ENCODE measurements at regions not wholly inside any gene's neighbourhood (a gene's known extent, or its start where the extent isn't known, plus 50 kb on each side); places are given as distances from the start of the nearest gene placed in this dataset.

DNA sequence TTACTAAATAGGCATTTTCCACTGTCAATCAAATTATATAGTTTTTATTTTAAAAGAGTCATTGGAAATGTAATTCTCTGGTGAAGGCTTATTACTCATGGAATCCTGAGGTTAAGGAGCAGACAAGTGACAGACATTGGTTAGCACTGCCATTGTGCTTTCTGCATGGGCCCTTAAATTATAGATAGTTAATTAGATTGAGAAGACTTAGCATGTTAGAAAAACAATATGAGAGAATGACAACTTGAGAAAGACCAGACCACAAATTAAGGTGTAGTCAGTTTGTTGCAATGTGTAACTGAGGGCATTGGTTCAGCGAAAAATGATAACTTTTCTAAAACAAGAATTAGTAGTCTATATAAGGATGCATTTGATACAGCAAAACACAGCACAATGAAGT lies 195.5 kb downstream of the SLITRK6 start:
- TF ChIP-seq, protein P1, sequence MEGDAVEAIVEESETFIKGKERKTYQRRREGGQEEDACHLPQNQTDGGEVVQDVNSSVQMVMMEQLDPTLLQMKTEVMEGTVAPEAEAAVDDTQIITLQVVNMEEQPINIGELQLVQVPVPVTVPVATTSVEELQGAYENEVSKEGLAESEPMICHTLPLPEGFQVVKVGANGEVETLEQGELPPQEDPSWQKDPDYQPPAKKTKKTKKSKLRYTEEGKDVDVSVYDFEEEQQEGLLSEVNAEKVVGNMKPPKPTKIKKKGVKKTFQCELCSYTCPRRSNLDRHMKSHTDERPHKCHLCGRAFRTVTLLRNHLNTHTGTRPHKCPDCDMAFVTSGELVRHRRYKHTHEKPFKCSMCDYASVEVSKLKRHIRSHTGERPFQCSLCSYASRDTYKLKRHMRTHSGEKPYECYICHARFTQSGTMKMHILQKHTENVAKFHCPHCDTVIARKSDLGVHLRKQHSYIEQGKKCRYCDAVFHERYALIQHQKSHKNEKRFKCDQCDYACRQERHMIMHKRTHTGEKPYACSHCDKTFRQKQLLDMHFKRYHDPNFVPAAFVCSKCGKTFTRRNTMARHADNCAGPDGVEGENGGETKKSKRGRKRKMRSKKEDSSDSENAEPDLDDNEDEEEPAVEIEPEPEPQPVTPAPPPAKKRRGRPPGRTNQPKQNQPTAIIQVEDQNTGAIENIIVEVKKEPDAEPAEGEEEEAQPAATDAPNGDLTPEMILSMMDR (conservative IDR thresholded peaks at IDR 0.05) = no peak
- TF ChIP-seq EZH2 (IDR thresholded peaks at IDR 0.05; ENCODE audit: low read depth) = no peak

Measured in PC-9 (cell line).